Spleen (tissue), 11 donors: ENCODE measurements at regions not wholly inside any gene's neighbourhood (a gene's known extent, or its start where the extent isn't known, plus 50 kb on each side); places are given as distances from the start of the nearest gene placed in this dataset.

Source experiments
- DNase-seq: peaks from one replicate; pipeline ENCODE4 v3.0.0-alpha.2; 2020
- H3K27ac ChIP-seq, 8 donors: fragments of 200-600 bp; sonication (generic) in 7 of 8; 1 replicate in 4 of 8; 2 replicates in 4 of 8; pipeline versions ENCODE4 v1.5.0 to v1.8.0; 2016 to 2021; ENCODE audit warnings: inconsistent platforms in 4 of 8, mild to moderate bottlenecking in 4 of 8, moderate library complexity in 1 of 8
- H3K27me3 ChIP-seq, 7 donors: fragments of 200-600 bp; sonication (generic) in 6 of 7; replicated peaks in 1 of 7; 1 replicate in 4 of 7; 2 replicates in 3 of 7; pipeline versions ENCODE4 v1.5.0 to v1.8.0; 2016 to 2021; ENCODE audit warnings: inconsistent platforms in 3 of 7, mild to moderate bottlenecking in 1 of 7
- H3K36me3 ChIP-seq, 6 donors: fragments of 200-600 bp; sonication (generic) in 5 of 6; 1 replicate in 4 of 6; 2 replicates in 2 of 6; pipeline versions ENCODE4 v1.5.0 to v1.8.0; 2016 to 2021; ENCODE audit warnings: inconsistent platforms in 2 of 6
- H3K4me1 ChIP-seq, 6 donors: fragments of 200-600 bp; sonication (generic) in 5 of 6; 1 replicate in 3 of 6; 2 replicates in 3 of 6; pipeline versions ENCODE4 v1.5.0 to v1.8.0; 2016 to 2021; ENCODE audit warnings: inconsistent platforms in 3 of 6
- H3K4me3 ChIP-seq, 8 donors: fragments of 200-600 bp; sonication (generic) in 7 of 8; 1 replicate in 4 of 8; 2 replicates in 4 of 8; pipeline versions ENCODE4 v1.5.0 to v1.8.0; 2016 to 2021; ENCODE audit warnings: inconsistent platforms in 4 of 8, mild to moderate bottlenecking in 4 of 8, moderate library complexity in 2 of 8
- H3K9me3 ChIP-seq, 8 donors: fragments of 200-600 bp; sonication (generic) in 7 of 8; 1 replicate in 4 of 8; 2 replicates in 4 of 8; pipeline versions ENCODE4 v1.5.0 to v1.8.0; 2016 to 2021; ENCODE audit warnings: inconsistent platforms in 4 of 8
- CTCF ChIP-seq, 11 experiments: fragments of 200-600 bp in 7 of 11; fragments of 450-650 bp in 4 of 11; sonication (generic) in 4 of 11; IDR thresholded peaks in 8 of 11; conservative IDR thresholded peaks in 3 of 11; 1 replicate in 7 of 11; 2 replicates in 4 of 11; pipeline versions ENCODE4 v1.4.0 to v1.8.0; 2016 to 2021; ENCODE audit warnings: antibody characterized with exemption in 11 of 11, inconsistent platforms in 4 of 11, mild to moderate bottlenecking in 1 of 11
- POLR2A ChIP-seq, 3 donors: fragments of 450-650 bp; IDR thresholded peaks; one replicate each; pipeline ENCODE4 v1.5.1; 2017; ENCODE audit warnings: antibody characterized with exemption in 3 of 3, mild to moderate bottlenecking in 1 of 3
- POLR2AphosphoS5 ChIP-seq, 3 donors: sonication (generic); formaldehyde crosslinking; IDR thresholded peaks; one replicate each; pipeline ENCODE4 v1.5.1; 2017; ENCODE audit warnings: antibody characterized with exemption in 3 of 3
- WGBS, 5 donors: extraction: QIAGEN DNeasy Blood & Tissue Kit in 3 of 5; methylation state at CpG; one replicate each; pipeline versions ENCODE4 v1.1.5 to v1.1.7; 2013 to 2018; 5-methylcytosine and 5-hydroxymethylcytosine counted together
- intact Hi-C: fragments of 100-400 bp; cut with DNase I; formaldehyde crosslinking; loops from one replicate; pipeline ENCODE4 v1.15.0; 2023; ENCODE audit warnings: low total_unique reads
- donor health status: healthy with polysubstance abuse.
- donor health status: DM: no; HTN: no; CAD: no; lungs with moderate emphysema.
- donor health status: DM: no; HTN: no; CAD: no.
- donor health status: Bipolar disorder and iron deficiency.
- donor health status: healthy.
- donor health status: DM: no; HTN: no; CAD: no.
- donor health status: DM: yes; HTN: yes; CAD: no.

GRCh38 chr9:78830301-78830700 lies 533.4 kb downstream of the PSAT1 start:
- Histone ChIP-seq H3K27me3 (no peaks in the 10 kb centered on the region), H3K36me3 (no peaks in the 10 kb centered on the region), H3K4me3 (no peak overlapping the region), H3K27ac (no peak overlapping the region), H3K4me1 (no peaks in the 10 kb centered on the region), H3K9me3 (no peaks in the 10 kb centered on the region)
- DNase-seq = no peak
- TF ChIP-seq POLR2AphosphoS5 (IDR thresholded peaks at IDR 0.05) (no peak), POLR2A (IDR thresholded peaks at IDR 0.05) (no peak), CTCF (IDR thresholded peaks at IDR 0.05 in 8 of 11, conservative IDR thresholded peaks at IDR 0.05 in 3 of 11) (no peak)
- WGBS, 5 donors = 81 to 95% (median 83%) methylated on average over 1 of the region's 1 CpG
- intact Hi-C loops = no loop called here

- DNase-seq = no peak
- no peak overlapping the region for H3K4me3 ChIP-seq
- H3K9me3 ChIP-seq = no peaks in the 10 kb centered on the region
- intact Hi-C loops = no loop called here
- H3K4me1 ChIP-seq = no peaks in the 10 kb centered on the region
- no peak for TF ChIP-seq POLR2A (IDR thresholded peaks at IDR 0.05)
- no peak for TF ChIP-seq CTCF (IDR thresholded peaks at IDR 0.05 in 8 of 11, conservative IDR thresholded peaks at IDR 0.05 in 3 of 11)
- TF ChIP-seq POLR2AphosphoS5 (IDR thresholded peaks at IDR 0.05) = no peak
- WGBS, 5 donors = 38 to 83% (median 62%) methylated on average over 1 of the region's 1 CpG
- no peaks in the 10 kb centered on the region for H3K36me3 ChIP-seq
- H3K27me3 ChIP-seq = no peaks in the 10 kb centered on the region
- no peak overlapping the region for H3K27ac ChIP-seq
Measured at GRCh38 chr9:78831726-78832125, 534.8 kb downstream of the PSAT1 start.

GRCh38 chr9:78835928-78836450 lies 539.1 kb downstream of the PSAT1 start:
- WGBS, 5 donors = 89 to 92% (median 92%) methylated on average over 5 of the region's 5 CpGs
- intact Hi-C loops = no loop called here
- Histone ChIP-seq H3K4me3 (no peak overlapping the region), H3K27ac (no peak overlapping the region), H3K27me3 (no peaks in the 10 kb centered on the region), H3K4me1 (no peaks in the 10 kb centered on the region), H3K9me3 (no peaks in the 10 kb centered on the region), H3K36me3 (no peaks in the 10 kb centered on the region)
- TF ChIP-seq POLR2A (IDR thresholded peaks at IDR 0.05) (no peak), CTCF (IDR thresholded peaks at IDR 0.05 in 8 of 11, conservative IDR thresholded peaks at IDR 0.05 in 3 of 11) (no peak), POLR2AphosphoS5 (IDR thresholded peaks at IDR 0.05) (no peak)
- no peak for DNase-seq

GRCh38 chr9:78839252-78839651 lies 542.3 kb downstream of the PSAT1 start:
- Histone ChIP-seq H3K27ac (no peak overlapping the region), H3K9me3 (peaks cover 0 to 14% (median 14%) of the 10 kb centered on the region in 8 donors), H3K4me3 (no peak overlapping the region), H3K27me3 (no peaks in the 10 kb centered on the region), H3K4me1 (no peaks in the 10 kb centered on the region), H3K36me3 (no peaks in the 10 kb centered on the region)
- no peak for DNase-seq
- intact Hi-C loops = no loop called here
- no peak for TF ChIP-seq POLR2AphosphoS5 (IDR thresholded peaks at IDR 0.05)
- no peak for TF ChIP-seq POLR2A (IDR thresholded peaks at IDR 0.05)
- TF ChIP-seq CTCF (IDR thresholded peaks at IDR 0.05 in 8 of 11, conservative IDR thresholded peaks at IDR 0.05 in 3 of 11) = no peak
- 73 to 93% (median 84%) methylated on average over 2 of the region's 2 CpGs for WGBS, 5 donors
